Ovary (tissue), 3 donors: ENCODE measurements at regions not wholly inside any gene's neighbourhood (a gene's known extent, or its start where the extent isn't known, plus 50 kb on each side); places are given as distances from the start of the nearest gene placed in this dataset.

Source experiments
- CTCF ChIP-seq, 3 donors: fragments of 450-650 bp in 2 of 3; fragments of 200-600 bp in 1 of 3; IDR thresholded peaks; one replicate each; pipeline versions ENCODE4 v1.5.1 to v1.8.0; 2016 to 2022; ENCODE audit warnings: antibody characterized with exemption in 3 of 3, mild to moderate bottlenecking in 1 of 3
- POLR2A ChIP-seq: fragments of 450-650 bp; IDR thresholded peaks from one replicate; pipeline ENCODE4 v1.6.1; 2017; ENCODE audit warnings: antibody characterized with exemption, mild to moderate bottlenecking, moderate library complexity
- donor health status: DM: no; HTN: no; CAD: no.

- TF ChIP-seq CTCF (IDR thresholded peaks at IDR 0.05) (no peak), POLR2A (no peak)
Observed at GRCh38 chr12:132408626-132409494, 79.5 kb upstream of the GALNT9 start.
